Astrocyte (in vitro differentiated cells and primary cell): ENCODE measurements at regions not wholly inside any gene's neighbourhood (a gene's known extent, or its start where the extent isn't known, plus 50 kb on each side); places are given as distances from the start of the nearest gene placed in this dataset.

ENCODE experiments used
- CTCF ChIP-seq: IDR thresholded peaks from 2 replicates; pipeline ENCODE4 v1.5.1; 2011; ENCODE audit warnings: low read depth, mild to moderate bottlenecking, inconsistent platforms, low read length, moderate library complexity; ENCODE audit not compliant: insufficient read depth
- EZH2 ChIP-seq: IDR thresholded peaks from 2 replicates; pipeline ENCODE4 v1.6.1; 2012; ENCODE audit warnings: mild to moderate bottlenecking, low read length, inconsistent platforms; ENCODE audit not compliant: insufficient read depth

GRCh38 chr13:111966933-111967332, 100.0 kb upstream of the SOX1 start:
- no peak for TF ChIP-seq CTCF
- no peak for TF ChIP-seq EZH2
